A549 (cell line): ENCODE measurements at regions not wholly inside any gene's neighbourhood (a gene's known extent, or its start where the extent isn't known, plus 50 kb on each side); places are given as distances from the start of the nearest gene placed in this dataset.

ENCODE experiments used
- ATAC-seq, 2 experiments: fragments of 200-7000 bp in 1 of 2; fragments of >200 bp in 1 of 2; cut with Nextera tagmentation in 1 of 2; cut with Tn5 transposase in 1 of 2; 3 replicates each; pipeline versions ENCODE4 v1.8.0 to v1.9.1; 2018 to 2020; ENCODE audit warnings: mild to moderate bottlenecking in 1 of 2, moderate library complexity in 1 of 2
- CTCF ChIA-PET: fragments of 300-600 bp; sonication (Branson Sonifier 250); formaldehyde crosslinking; extraction: SDS; loops from one replicate; lab custom pipeline; 2021; ENCODE audit warnings: antibody characterized with exemption, inconsistent platforms; lab: Yijun Ruan, JAX
- POLR2A ChIA-PET: fragments of 350-600 bp; formaldehyde crosslinking; extraction: SDS; loops from one replicate; lab custom pipeline; 2021; ENCODE audit warnings: antibody characterized with exemption, inconsistent platforms; lab: Yijun Ruan, JAX
- DNase-seq, 2 experiments: peaks; one replicate each; pipeline versions ENCODE4 v3.0.0 to v3.0.0-alpha.2; 2011 to 2016; ENCODE audit warnings: low read depth in 1 of 2, low spot score in 1 of 2
- FAIRE-seq: peaks from 2 replicates; lab custom pipeline; 2011; peaks lifted over from hg19 to GRCh38; lab: Jason Lieb, UNC
- H3K27ac ChIP-seq, 2 experiments: fragments of >200 bp; sonication (Bioruptor Twin); formaldehyde crosslinking; 3 replicates each; pipeline ENCODE4 v1.5.1; 2016 to 2017
- H3K4me1 ChIP-seq: fragments of >200 bp; sonication (Bioruptor Twin); formaldehyde crosslinking; 3 replicates; pipeline ENCODE4 v1.6.1; 2016
- H3K4me2 ChIP-seq: fragments of >200 bp; sonication (Bioruptor Twin); formaldehyde crosslinking; 3 replicates; pipeline ENCODE4 v1.6.1; 2016
- H3K4me3 ChIP-seq: fragments of >200 bp; sonication (Bioruptor Twin); formaldehyde crosslinking; 3 replicates; pipeline ENCODE4 v1.5.1; 2016
- H3K9me3 ChIP-seq: fragments of >200 bp; sonication (Bioruptor Twin); formaldehyde crosslinking; 3 replicates; pipeline ENCODE4 v1.6.1; 2016
- ATOH8 ChIP-seq: fragments of 250-450 bp; sonication (Bioruptor Pico); IDR thresholded peaks from 2 replicates; pipeline ENCODE4 v1.5.0; 2020; ENCODE audit warnings: low read depth, mild to moderate bottlenecking, moderate library complexity
- BHLHE40 ChIP-seq: IDR thresholded peaks from 2 replicates; pipeline ENCODE4 v1.6.1; 2012; ENCODE audit warnings: low read depth, low read length, inconsistent platforms
- E2F6 ChIP-seq: IDR thresholded peaks from 2 replicates; pipeline ENCODE4 v1.6.1; 2012; ENCODE audit warnings: low read depth, borderline replicate concordance
- EHF ChIP-seq: fragments of 250-450 bp; sonication (Bioruptor Pico); IDR thresholded peaks from 2 replicates; pipeline ENCODE4 v1.5.0; 2020; ENCODE audit warnings: mild to moderate bottlenecking
- EHMT2 ChIP-seq: fragments of 200-600 bp; sonication (generic); IDR thresholded peaks from 2 replicates; pipeline ENCODE4 v1.6.1; 2016; ENCODE audit warnings: antibody characterized with exemption, low read depth, mild to moderate bottlenecking, moderate library complexity
- FOSL2 ChIP-seq, 2 experiments: fragments of 450-650 bp in 1 of 2; fragments of >200 bp in 1 of 2; sonication (Bioruptor Twin) in 1 of 2; formaldehyde crosslinking; IDR thresholded peaks; 2 replicates each; pipeline versions ENCODE4 v1.5.0 to v1.6.1; 2016 to 2020; ENCODE audit warnings: mild to moderate bottlenecking in 1 of 2, moderate library complexity in 1 of 2
- FOXS1 ChIP-seq: fragments of 250-450 bp; sonication (Bioruptor Pico); IDR thresholded peaks from 2 replicates; pipeline ENCODE4 v1.5.0; 2020; ENCODE audit warnings: mild to moderate bottlenecking, moderate library complexity
- GATA3 ChIP-seq: IDR thresholded peaks from 2 replicates; pipeline ENCODE4 v1.6.1; 2012; ENCODE audit warnings: borderline replicate concordance
- HEYL ChIP-seq: fragments of 250-450 bp; sonication (Bioruptor Pico); IDR thresholded peaks from 2 replicates; pipeline ENCODE4 v1.8.0; 2021; ENCODE audit warnings: mild to moderate bottlenecking, moderate library complexity
- HOXB13 ChIP-seq: fragments of 250-450 bp; sonication (Bioruptor Pico); IDR thresholded peaks from 2 replicates; pipeline ENCODE4 v1.5.0; 2020; ENCODE audit warnings: low read depth, mild to moderate bottlenecking, moderate library complexity
- JUNB ChIP-seq: fragments of >200 bp; sonication (Bioruptor Twin); formaldehyde crosslinking; IDR thresholded peaks from 2 replicates; pipeline ENCODE4 v1.6.1; 2016
- NFE2L2 ChIP-seq: fragments of 150-350 bp; conservative IDR thresholded peaks from 2 replicates; pipeline ENCODE4 v1.6.1; 2014; ENCODE audit warnings: low read length
- POLR2A ChIP-seq: IDR thresholded peaks from 2 replicates; pipeline ENCODE4 v1.6.1; 2012; ENCODE audit warnings: mild to moderate bottlenecking, low read length
- RAD21 ChIP-seq, 2 experiments: fragments of >200 bp in 1 of 2; sonication (Bioruptor Twin) in 1 of 2; formaldehyde crosslinking in 1 of 2; IDR thresholded peaks in 1 of 2; conservative IDR thresholded peaks in 1 of 2; 2 replicates in 1 of 2; 3 replicates in 1 of 2; pipeline ENCODE4 v1.6.1; 2012 to 2018; ENCODE audit warnings: inconsistent platforms in 1 of 2
- RARB ChIP-seq: fragments of 250-450 bp; sonication (Bioruptor Pico); IDR thresholded peaks from 2 replicates; pipeline ENCODE4 v1.8.0; 2021; ENCODE audit warnings: mild to moderate bottlenecking, moderate library complexity
- RFX5 ChIP-seq: fragments of 450-650 bp; IDR thresholded peaks from 2 replicates; pipeline ENCODE4 v1.7.1; 2014; ENCODE audit warnings: antibody characterized with exemption, mild to moderate bottlenecking, moderate library complexity
- RNF2 ChIP-seq: fragments of 200-600 bp; sonication (generic); IDR thresholded peaks from 2 replicates; pipeline ENCODE4 v1.6.1; 2016; ENCODE audit warnings: low read depth, mild to moderate bottlenecking, antibody characterized with exemption, moderate library complexity, borderline replicate concordance
- TFCP2L1 ChIP-seq: fragments of 250-450 bp; sonication (Bioruptor Pico); IDR thresholded peaks from 2 replicates; pipeline ENCODE4 v1.5.0; 2021; ENCODE audit warnings: mild to moderate bottlenecking
- ZC3H11A ChIP-seq: fragments of 450-650 bp; IDR thresholded peaks from 2 replicates; pipeline ENCODE4 v1.6.1; 2014; ENCODE audit warnings: antibody characterized with exemption, mild to moderate bottlenecking
- ZFP36 ChIP-seq: fragments of 450-650 bp; IDR thresholded peaks from 2 replicates; pipeline ENCODE4 v1.6.1; 2014; ENCODE audit warnings: borderline replicate concordance; ENCODE audit not compliant: partially characterized antibody
- WGBS: methylation state at CpG from one replicate; pipeline ENCODE4 v1.1.6; 2017; ENCODE audit errors: missing lambda C conversion rate; 5-methylcytosine and 5-hydroxymethylcytosine counted together
- TF ChIP-seq, protein P1 (sequence below): fragments of >200 bp; sonication (Bioruptor Twin); formaldehyde crosslinking; IDR thresholded peaks from 3 replicates; pipeline ENCODE4 v1.5.1; 2016
- TF ChIP-seq, protein P2 (sequence below): fragments of >200 bp; sonication (Bioruptor Twin); formaldehyde crosslinking; IDR thresholded peaks from 2 replicates; pipeline ENCODE4 v1.6.1; 2016

GRCh38 chr4:17310269-17310652 lies 201.6 kb downstream of the QDPR start:
- no peaks in the 10 kb centered on the region for H3K4me1 ChIP-seq
- 0% methylated on average over 1 of the region's 1 CpG for WGBS
- ATAC-seq (no peak), FAIRE-seq (no peak), DNase-seq (no peak)
- ChIA-PET CTCF (no interaction called here), POLR2A (no interaction called here)
- H3K27ac ChIP-seq: no peak overlapping the region
- H3K4me2 ChIP-seq: no peak overlapping the region
- H3K9me3 ChIP-seq: no peaks in the 10 kb centered on the region
- TF ChIP-seq ATOH8 (no peak), EHMT2 (no peak), BHLHE40 (no peak), RAD21 (conservative IDR thresholded peaks at IDR 0.05 in 1 of 2, IDR thresholded peaks at IDR 0.05 in 1 of 2) (no peak), JUNB (no peak), E2F6 (no peak), RFX5 (no peak), HOXB13 (CRISPR knock-in tag) (no peak), EHF (CRISPR knock-in tag) (no peak)
- TF ChIP-seq, protein P1, sequence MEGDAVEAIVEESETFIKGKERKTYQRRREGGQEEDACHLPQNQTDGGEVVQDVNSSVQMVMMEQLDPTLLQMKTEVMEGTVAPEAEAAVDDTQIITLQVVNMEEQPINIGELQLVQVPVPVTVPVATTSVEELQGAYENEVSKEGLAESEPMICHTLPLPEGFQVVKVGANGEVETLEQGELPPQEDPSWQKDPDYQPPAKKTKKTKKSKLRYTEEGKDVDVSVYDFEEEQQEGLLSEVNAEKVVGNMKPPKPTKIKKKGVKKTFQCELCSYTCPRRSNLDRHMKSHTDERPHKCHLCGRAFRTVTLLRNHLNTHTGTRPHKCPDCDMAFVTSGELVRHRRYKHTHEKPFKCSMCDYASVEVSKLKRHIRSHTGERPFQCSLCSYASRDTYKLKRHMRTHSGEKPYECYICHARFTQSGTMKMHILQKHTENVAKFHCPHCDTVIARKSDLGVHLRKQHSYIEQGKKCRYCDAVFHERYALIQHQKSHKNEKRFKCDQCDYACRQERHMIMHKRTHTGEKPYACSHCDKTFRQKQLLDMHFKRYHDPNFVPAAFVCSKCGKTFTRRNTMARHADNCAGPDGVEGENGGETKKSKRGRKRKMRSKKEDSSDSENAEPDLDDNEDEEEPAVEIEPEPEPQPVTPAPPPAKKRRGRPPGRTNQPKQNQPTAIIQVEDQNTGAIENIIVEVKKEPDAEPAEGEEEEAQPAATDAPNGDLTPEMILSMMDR: no peak
- H3K4me3 ChIP-seq: no peak overlapping the region

DNA sequence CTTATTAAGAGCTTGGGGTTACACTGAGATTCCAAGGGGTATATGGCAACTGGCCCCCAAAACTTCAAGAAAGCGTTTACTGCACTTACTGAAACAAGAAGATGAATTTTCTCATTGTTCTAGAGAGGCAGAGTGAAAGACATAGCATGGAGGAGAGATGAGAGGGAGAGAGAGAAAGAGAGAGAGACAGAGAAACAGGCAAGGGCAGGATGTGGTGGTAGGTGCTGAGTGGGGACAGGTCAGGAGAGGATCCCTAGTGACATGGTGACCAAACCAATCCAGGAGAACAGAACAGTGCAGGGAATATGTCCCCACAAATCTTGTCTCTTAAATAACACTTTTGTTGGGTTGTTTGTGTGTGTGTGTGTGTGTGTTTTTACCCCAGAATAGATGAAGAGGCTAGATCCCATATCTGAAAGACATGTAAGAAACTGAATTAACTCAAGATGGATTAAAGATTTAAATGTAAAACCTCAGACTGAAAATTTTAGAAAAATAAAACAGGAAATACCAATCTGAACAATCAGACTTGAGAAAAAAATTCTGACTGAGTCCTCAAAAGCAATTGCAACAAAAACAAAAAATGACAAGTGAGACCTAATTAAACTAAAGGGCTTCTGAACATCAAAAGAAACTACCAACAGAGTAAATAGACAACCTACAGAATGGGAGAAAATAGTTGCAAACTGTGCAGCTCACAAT lies 202.2 kb downstream of the QDPR start:
- no peak for TF ChIP-seq RFX5
- TF ChIP-seq GATA3: no peak
- TF ChIP-seq, protein P1: no peak
- TF ChIP-seq, protein P2, sequence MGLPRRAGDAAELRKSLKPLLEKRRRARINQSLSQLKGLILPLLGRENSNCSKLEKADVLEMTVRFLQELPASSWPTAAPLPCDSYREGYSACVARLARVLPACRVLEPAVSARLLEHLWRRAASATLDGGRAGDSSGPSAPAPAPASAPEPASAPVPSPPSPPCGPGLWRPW: no peak
- TF ChIP-seq FOXS1: no peak
- no peak for TF ChIP-seq EHF (CRISPR knock-in tag)
- TF ChIP-seq NFE2L2: no peak
- TF ChIP-seq ZC3H11A: no peak
- no peak for TF ChIP-seq TFCP2L1 (CRISPR knock-in tag)
- TF ChIP-seq FOSL2 (IDR thresholded peaks at IDR 0.05): no peak
- TF ChIP-seq FOSL2 (CRISPR knock-in tag; IDR thresholded peaks at IDR 0.05): no peak
- no peak for TF ChIP-seq POLR2A
- no peak for TF ChIP-seq ZFP36
- no peak for TF ChIP-seq RNF2
- TF ChIP-seq HEYL (CRISPR knock-in tag): no peak
- no peak for TF ChIP-seq RARB
- no peak for ATAC-seq
- no peak overlapping the region for H3K27ac ChIP-seq
- CTCF ChIA-PET: no interaction called here
- H3K4me3 ChIP-seq: no peak overlapping the region
- FAIRE-seq: no peak
- no peaks in the 10 kb centered on the region for H3K4me1 ChIP-seq
- H3K4me2 ChIP-seq: no peak overlapping the region
- WGBS: 0% methylated on average over 1 of the region's 1 CpG
- H3K9me3 ChIP-seq: no peaks in the 10 kb centered on the region
- no peak for DNase-seq
- POLR2A ChIA-PET: no interaction called here
